Activated B cell treated with CpG ODN at 0.5 μM for 24 hours (primary cell): ENCODE measurements at regions not wholly inside any gene's neighbourhood (a gene's known extent, or its start where the extent isn't known, plus 50 kb on each side); places are given as distances from the start of the nearest gene placed in this dataset.
A peak's percentile ranks its signal among the peaks of the same experiment; 100 is the strongest.
"Not testable (repeated sequence)": the region's sequence is repeated elsewhere in the genome, so short reads cannot be mapped to it uniquely, and the experiment has no call there.

Experiments used
- ATAC-seq: fragments of 200-7000 bp; cut with Tn5 transposase; one replicate; pipeline ENCODE4 v1.10.0; 2021; ENCODE audit warnings: low read depth, mild to moderate bottlenecking, moderate library complexity
- CTCF ChIA-PET: fragments of 350-600 bp; sonication (Branson Sonifier 250); formaldehyde crosslinking; loops from one replicate; lab custom pipeline; 2021; ENCODE audit warnings: antibody characterized with exemption; lab: Charles Lee
- POLR2A ChIA-PET: fragments of 350-600 bp; sonication (Branson Sonifier 250); formaldehyde crosslinking; loops from one replicate; lab custom pipeline; 2021; ENCODE audit warnings: antibody characterized with exemption; lab: Charles Lee
- DNase-seq: peaks from one replicate; pipeline ENCODE4 v3.0.0; 2022
- H3K27ac Mint-ChIP-seq: one replicate; pipeline ENCODE4 v1.8.0; 2020; ENCODE audit warnings: mixed read lengths
- H3K27me3 Mint-ChIP-seq: one replicate; pipeline ENCODE4 v1.8.0; 2021; ENCODE audit warnings: mixed read lengths
- H3K36me3 Mint-ChIP-seq: one replicate; pipeline ENCODE4 v1.8.0; 2021; ENCODE audit warnings: low read depth, mixed read lengths
- H3K4me1 Mint-ChIP-seq: one replicate; pipeline ENCODE4 v1.8.0; 2021; ENCODE audit warnings: mixed read lengths
- H3K4me3 Mint-ChIP-seq: one replicate; pipeline ENCODE4 v1.8.0; 2020; ENCODE audit warnings: mild to moderate bottlenecking, mixed read lengths
- H3K9me3 Mint-ChIP-seq: one replicate; pipeline ENCODE4 v1.8.0; 2020; ENCODE audit warnings: mixed read lengths
- CTCF ChIP-seq: fragments of 200-600 bp; IDR thresholded peaks from one replicate; pipeline ENCODE4 v1.8.0; 2022; ENCODE audit warnings: antibody characterized with exemption, mild to moderate bottlenecking
- intact Hi-C: fragments of 100-400 bp; cut with micrococcal nuclease; formaldehyde crosslinking; loops from one replicate; pipeline ENCODE4 v1.15.1; 2024

DNA sequence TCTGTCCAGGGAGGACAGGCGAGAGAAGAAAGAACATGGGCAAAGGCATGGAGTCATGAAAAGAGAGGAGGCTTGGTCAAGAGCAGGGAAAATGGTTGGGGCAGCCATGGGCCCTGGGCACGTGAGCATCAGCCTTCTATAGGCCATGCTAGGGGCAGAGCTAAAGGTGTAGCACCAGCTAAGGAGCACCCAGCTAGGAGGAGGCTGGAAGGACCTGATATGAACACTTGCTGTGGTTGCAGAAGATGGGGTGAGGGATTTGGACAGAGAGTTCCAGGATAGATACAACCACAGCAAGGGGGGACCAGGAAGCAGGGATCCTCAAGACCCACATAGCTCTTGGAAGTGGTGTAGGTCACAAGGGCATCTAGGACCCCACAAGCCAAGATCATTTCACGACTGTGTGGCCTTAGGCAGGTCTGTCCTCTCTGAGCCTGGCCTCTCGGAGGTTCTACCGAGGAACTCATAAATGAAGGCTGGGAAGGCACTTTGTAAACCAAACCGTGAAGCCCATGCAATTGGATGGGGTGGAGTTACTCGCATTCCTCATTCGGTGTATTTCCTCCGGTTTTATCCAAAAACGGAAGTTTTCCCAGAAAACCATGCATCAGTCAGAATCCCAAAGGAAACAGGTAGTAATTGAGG lies 74.0 kb upstream of the TOP1 start:
- DNase-seq (no peak), ATAC-seq (no peak)
- POLR2A ChIA-PET: no interaction called here
- Mint-ChIP-seq H3K4me3 (no peak overlapping the region), H3K27me3 (peaks cover 9% of the 10 kb centered on the region), H3K27ac (no peak overlapping the region), H3K36me3 (no peaks in the 10 kb centered on the region), H3K4me1 (peaks cover 6% of the 10 kb centered on the region), H3K9me3 (no peaks in the 10 kb centered on the region)
- TF ChIP-seq CTCF: no peak
- intact Hi-C loops: no loop called here
- CTCF ChIA-PET: interaction anchor here (3.5 kb wide), 1 partner anchor 8 kb away, joined by 17 read pairs; no protein-coding TSS in a partner anchor

DNA sequence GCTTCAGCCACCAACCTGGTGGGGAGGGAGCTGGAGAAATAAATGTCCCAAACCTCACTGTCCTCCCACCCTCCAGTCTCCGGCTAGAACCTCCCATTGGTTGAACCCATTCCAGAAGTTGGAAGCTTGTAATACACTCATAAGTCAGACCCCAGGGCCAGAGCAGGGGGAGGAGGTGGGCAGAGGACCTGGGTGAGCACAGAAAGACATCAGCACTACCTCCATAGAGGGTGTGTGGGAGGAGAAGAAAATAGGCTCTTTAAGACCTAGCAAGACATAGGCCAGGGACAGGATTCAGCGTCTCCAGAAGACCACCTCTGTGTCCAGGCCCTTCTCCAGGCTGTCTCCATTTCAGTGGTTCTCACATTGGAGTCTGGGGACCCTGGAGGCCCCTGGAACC lies 73.3 kb upstream of the TOP1 start:
- ATAC-seq (no peak), DNase-seq (no peak)
- H3K27ac Mint-ChIP-seq: no peak overlapping the region
- no peaks in the 10 kb centered on the region for H3K36me3 Mint-ChIP-seq
- no peak for TF ChIP-seq CTCF
- ChIA-PET CTCF (no interaction called here), POLR2A (no interaction called here)
- no peaks in the 10 kb centered on the region for H3K9me3 Mint-ChIP-seq
- peaks cover 6% of the 10 kb centered on the region for H3K4me1 Mint-ChIP-seq
- H3K27me3 Mint-ChIP-seq: peaks cover 9% of the 10 kb centered on the region
- H3K4me3 Mint-ChIP-seq: no peak overlapping the region
- intact Hi-C loops: no loop called here

DNA sequence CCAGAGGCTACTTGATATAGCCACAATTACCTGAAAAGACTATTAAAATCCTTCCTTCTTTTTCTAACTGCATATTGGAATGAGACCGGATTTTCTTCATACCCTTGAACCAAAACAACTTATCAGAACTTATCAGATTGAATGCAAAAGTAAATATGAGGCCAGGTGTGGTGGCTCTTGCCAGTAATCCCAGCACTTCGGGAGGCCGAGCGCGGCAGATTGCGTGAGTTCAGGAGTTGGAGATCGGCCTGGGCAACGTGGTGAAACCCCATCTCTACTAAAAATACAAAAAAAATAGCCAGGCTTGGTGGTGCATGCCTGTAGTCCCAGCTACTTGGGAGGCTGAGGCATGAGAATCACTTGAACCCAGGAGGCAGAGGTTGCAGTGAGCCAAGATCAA lies 72.8 kb upstream of the TOP1 start:
- CTCF ChIA-PET, POLR2A ChIA-PET, ATAC-seq, H3K4me1 Mint-ChIP-seq, H3K27me3 Mint-ChIP-seq, intact Hi-C loops, H3K9me3 Mint-ChIP-seq, H3K4me3 Mint-ChIP-seq, DNase-seq, H3K27ac Mint-ChIP-seq, H3K36me3 Mint-ChIP-seq: not testable (repeated sequence)

- DNase-seq (no peak), ATAC-seq (peak; percentile 21)
- POLR2A ChIA-PET: no interaction called here
- no peak overlapping the region for H3K27ac Mint-ChIP-seq
- no peaks in the 10 kb centered on the region for H3K36me3 Mint-ChIP-seq
- intact Hi-C loops: no loop called here
- H3K9me3 Mint-ChIP-seq: no peaks in the 10 kb centered on the region
- no peak overlapping the region for H3K4me3 Mint-ChIP-seq
- peaks cover 5% of the 10 kb centered on the region for H3K27me3 Mint-ChIP-seq
- peaks cover 6% of the 10 kb centered on the region for H3K4me1 Mint-ChIP-seq
- TF ChIP-seq CTCF: no peak
- CTCF ChIA-PET: interaction anchor here (0.7 kb wide), 1 partner anchor 134 kb away, joined by 3 read pairs; no protein-coding TSS in a partner anchor
Measured at GRCh38 chr20:40956542-40957264, 71.9 kb upstream of the TOP1 start.

- H3K27ac Mint-ChIP-seq: no peak overlapping the region
- CTCF ChIA-PET: no interaction called here
- DNase-seq: no peak
Measured at GRCh38 chr20:40957265-40957760, 71.3 kb upstream of the TOP1 start.

More at GRCh38 chr20:40957265-40957760, 71.3 kb upstream of the TOP1 start:
- peaks cover 5% of the 10 kb centered on the region for H3K27me3 Mint-ChIP-seq
- no peak overlapping the region for H3K4me3 Mint-ChIP-seq
- POLR2A ChIA-PET: no interaction called here
- peaks cover 6% of the 10 kb centered on the region for H3K4me1 Mint-ChIP-seq
- ATAC-seq: no peak
- H3K9me3 Mint-ChIP-seq: no peaks in the 10 kb centered on the region
- intact Hi-C loops: no loop called here
- no peak for TF ChIP-seq CTCF
- no peaks in the 10 kb centered on the region for H3K36me3 Mint-ChIP-seq
